ENCODE measurements at regions not wholly inside any gene's neighbourhood (a gene's known extent, or its start where the extent isn't known, plus 50 kb on each side); places are given as distances from the start of the nearest gene placed in this dataset.

DNA sequence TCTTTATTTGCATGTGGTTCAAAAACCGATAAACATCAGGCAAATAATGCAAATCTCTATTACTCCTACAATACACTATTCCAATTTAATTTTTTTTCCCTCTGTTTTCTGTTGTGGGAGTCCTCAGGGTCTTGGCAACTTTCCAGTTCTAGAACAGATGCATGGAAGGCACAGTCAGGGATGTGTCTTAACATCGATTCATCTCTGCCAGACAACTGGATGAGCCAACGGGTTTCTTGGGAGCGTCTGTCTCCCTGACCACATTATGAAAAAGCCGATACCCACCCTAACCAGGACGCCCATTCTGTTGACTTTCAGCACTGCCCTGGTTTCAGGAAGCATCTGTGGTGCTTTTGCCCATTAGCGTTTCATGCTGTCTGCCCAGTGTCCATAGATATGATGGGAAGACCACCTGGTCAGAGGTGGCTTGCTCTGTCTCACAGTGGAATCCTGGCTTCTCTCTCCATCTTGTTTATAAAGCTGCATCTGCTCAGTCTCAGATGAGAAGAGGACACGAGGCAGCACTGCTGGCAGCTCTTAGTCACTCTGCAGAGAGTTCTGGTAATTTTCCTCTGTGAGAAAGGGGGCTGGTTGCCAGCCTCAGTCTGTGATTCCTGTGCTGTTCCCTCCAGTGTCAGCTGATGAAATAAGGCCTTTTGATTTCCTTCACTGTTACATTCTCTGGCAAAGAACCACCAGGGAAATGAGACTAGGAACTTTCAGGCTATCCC, 57.9 kb upstream of the KCNE4 start:
- peak; percentile 32 for ATAC-seq

DNA sequence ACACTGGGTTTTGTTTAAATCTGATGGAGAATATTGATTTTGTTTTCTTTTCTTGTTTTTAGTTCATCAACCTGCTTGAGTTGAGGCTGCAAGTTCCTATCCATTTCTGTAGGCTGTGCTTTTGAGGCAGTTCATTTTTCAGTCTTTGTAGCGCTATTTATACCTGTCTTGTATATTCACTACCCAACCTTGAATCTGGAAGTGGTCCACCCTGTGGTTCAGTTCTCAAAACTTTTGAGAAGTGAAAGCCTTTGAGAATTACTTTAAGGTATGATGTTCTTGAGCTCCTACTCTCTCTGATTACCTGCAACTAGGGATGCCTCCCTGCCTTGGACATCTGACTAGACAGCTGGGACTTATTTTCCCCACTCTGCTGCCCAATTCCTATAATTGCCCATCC, 53.5 kb upstream of the KCNE4 start:
- no peak for ATAC-seq

DNA sequence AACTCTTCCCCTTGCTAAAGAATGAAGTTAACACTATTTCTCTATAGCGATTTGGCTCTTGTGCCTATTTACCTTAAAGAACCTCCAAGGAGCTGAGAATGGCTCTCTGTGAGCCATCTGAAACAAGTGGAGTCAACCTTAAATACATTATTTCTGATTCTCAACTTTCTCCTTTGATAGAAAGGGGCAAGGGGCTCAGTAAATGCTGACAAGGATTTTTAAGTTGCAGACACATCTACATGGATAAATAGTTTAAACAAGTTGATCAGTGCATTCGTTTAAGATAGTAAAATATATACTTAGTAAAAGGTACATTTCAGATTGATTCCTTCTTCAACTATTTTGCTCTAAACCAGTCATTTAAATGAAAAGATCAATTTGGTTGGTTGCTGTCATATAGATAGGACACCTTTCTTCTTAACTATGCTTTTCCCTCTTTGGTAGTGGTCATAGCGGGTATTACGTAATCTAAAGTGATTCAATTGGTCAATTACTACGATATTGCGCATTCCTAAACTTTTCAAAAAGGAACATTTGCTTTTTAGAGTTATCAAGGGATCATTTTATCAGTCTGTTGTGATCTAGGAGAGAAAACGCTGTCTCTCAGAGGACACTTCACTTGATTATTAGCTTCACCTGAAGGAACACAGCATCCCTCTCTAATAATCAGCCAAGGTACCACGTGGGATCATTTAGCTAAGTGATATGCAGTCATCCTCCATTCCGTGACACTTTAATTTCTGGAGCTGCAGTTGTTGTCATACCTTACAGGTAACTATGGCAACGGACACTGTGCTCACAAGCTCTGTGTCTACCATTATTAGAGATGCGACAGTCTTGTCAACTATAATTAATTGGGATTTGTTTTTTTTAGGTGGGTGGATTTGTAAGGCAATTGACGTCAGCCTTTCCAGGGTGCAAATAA, 50.9 kb upstream of the KCNE4 start:
- no peak for ATAC-seq

DNA sequence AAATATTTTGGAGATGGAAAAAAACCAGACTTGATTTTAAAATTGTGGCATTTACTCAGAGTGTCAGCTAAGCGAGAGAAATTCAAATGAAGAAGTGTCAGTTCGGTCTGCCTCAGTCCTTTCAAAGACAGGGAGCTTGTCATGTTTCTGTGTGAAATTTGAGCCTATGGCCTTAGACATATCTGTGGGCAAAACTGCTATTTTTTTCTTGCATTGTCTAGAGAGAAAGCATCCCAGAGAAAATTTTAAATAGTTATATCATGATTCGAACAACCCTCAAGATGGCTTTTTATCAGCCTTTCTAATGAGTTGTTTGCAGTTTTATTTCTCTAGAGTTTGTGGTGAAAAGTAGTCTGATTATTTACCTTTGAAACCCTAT, 50.2 kb upstream of the KCNE4 start:
- no peak for ATAC-seq

Data from esophagus mucosa (tissue), 1 donor.